HG03442 (cell line): ENCODE measurements at regions not wholly inside any gene's neighbourhood (a gene's known extent, or its start where the extent isn't known, plus 50 kb on each side); places are given as distances from the start of the nearest gene placed in this dataset.

Experiments
- ATAC-seq: cut with Tn5 transposase; IDR thresholded peaks from one replicate; pipeline ENCODE4 v1.9.1; 2021; ENCODE audit warnings: mild to moderate bottlenecking, moderate library complexity; ENCODE audit not compliant: unreplicated experiment

GRCh38 chr18:34159691-34160185 is 65.0 kb downstream of the NOL4 start:
- ATAC-seq, result no peak

- no peak for ATAC-seq
Observed at GRCh38 chr18:34158881-34159690, 65.6 kb downstream of the NOL4 start.

- peak; percentile 61 for ATAC-seq
Observed at GRCh38 chr18:34153711-34154110, 71.0 kb downstream of the NOL4 start.

- ATAC-seq, result no peak
Observed at GRCh38 chr18:34131006-34131405, 93.7 kb downstream of the NOL4 start.

- no peak for ATAC-seq
Observed at GRCh38 chr18:34128436-34128835, 96.3 kb downstream of the NOL4 start.

- ATAC-seq, result no peak
Observed at GRCh38 chr18:34126121-34126520, 98.6 kb downstream of the NOL4 start.

- ATAC-seq, result peak; percentile 97
Observed at GRCh38 chr18:34122724-34123334, 101.9 kb downstream of the NOL4 start.

GRCh38 chr18:34121200-34121721 is 103.5 kb downstream of the NOL4 start:
- ATAC-seq, result no peak

GRCh38 chr18:34120294-34120693 is 104.4 kb downstream of the NOL4 start:
- no peak for ATAC-seq

- ATAC-seq, result no peak
Observed at GRCh38 chr18:34117319-34117718, 107.4 kb downstream of the NOL4 start.

GRCh38 chr18:34115409-34116081 is 109.2 kb downstream of the NOL4 start:
- ATAC-seq, result no peak

GRCh38 chr18:34114996-34115395 is 109.7 kb downstream of the NOL4 start:
- ATAC-seq, result no peak

- ATAC-seq, result no peak
Observed at GRCh38 chr18:34108206-34108605, 116.5 kb downstream of the NOL4 start.

- ATAC-seq, result no peak
Observed at GRCh38 chr18:34098109-34098508, 126.6 kb downstream of the NOL4 start.

- ATAC-seq, result no peak
Observed at GRCh38 chr18:34097312-34097711, 127.4 kb downstream of the NOL4 start.

- no peak for ATAC-seq
Observed at GRCh38 chr18:34094148-34094547, 130.6 kb downstream of the NOL4 start.

GRCh38 chr18:34092796-34093195 is 131.9 kb downstream of the NOL4 start:
- ATAC-seq, result no peak

- no peak for ATAC-seq
Observed at GRCh38 chr18:34086370-34086769, 138.3 kb downstream of the NOL4 start.

- ATAC-seq, result no peak
Observed at GRCh38 chr18:34085140-34085739, 139.5 kb downstream of the NOL4 start.

- no peak for ATAC-seq
Observed at GRCh38 chr18:34084635-34085034, 140.1 kb downstream of the NOL4 start.

GRCh38 chr18:34083910-34084535 is 140.7 kb downstream of the NOL4 start:
- no peak for ATAC-seq
